K562 (cell line): ENCODE measurements at regions not wholly inside any gene's neighbourhood (a gene's known extent, or its start where the extent isn't known, plus 50 kb on each side); places are given as distances from the start of the nearest gene placed in this dataset.
A peak's percentile ranks its signal among the peaks of the same experiment; 100 is the strongest.

Source experiments
- ARID2 ChIP-seq: fragments of 450-650 bp; IDR thresholded peaks from 2 replicates; pipeline ENCODE4 v1.6.1; 2017; ENCODE audit warnings: antibody characterized with exemption, mild to moderate bottlenecking
- CBX8 ChIP-seq: fragments of 200-600 bp; sonication (generic); IDR thresholded peaks from 2 replicates; pipeline ENCODE4 v1.6.1; 2012; ENCODE audit warnings: borderline replicate concordance, mixed run types, low read depth, mild to moderate bottlenecking, moderate library complexity, mixed read lengths, low read length, control low read depth, inconsistent platforms; ENCODE audit not compliant: poor library complexity, severe bottlenecking; ENCODE audit errors: extremely low read depth
- CHAMP1 ChIP-seq: fragments of 450-650 bp; IDR thresholded peaks from 2 replicates; pipeline ENCODE4 v1.6.1; 2016; ENCODE audit warnings: mild to moderate bottlenecking
- CUX1 ChIP-seq: fragments of 200-800 bp; sonication (Bioruptor generic); IDR thresholded peaks from 2 replicates; pipeline ENCODE4 v1.6.1; 2016; ENCODE audit warnings: missing genetic modification characterization, missing compliant biosample characterization
- FOSL1 ChIP-seq: fragments of 200-800 bp; sonication (Bioruptor generic); conservative IDR thresholded peaks from 2 replicates; pipeline ENCODE4 v1.6.1; 2016; ENCODE audit warnings: missing genetic modification characterization, missing compliant biosample characterization
- GTF2A2 ChIP-seq: IDR thresholded peaks from 2 replicates; pipeline ENCODE4 v1.6.1; 2016; ENCODE audit warnings: mild to moderate bottlenecking, missing genetic modification characterization, missing compliant biosample characterization
- GTF2E2 ChIP-seq: fragments of 200-800 bp; sonication (Bioruptor generic); IDR thresholded peaks from 2 replicates; pipeline ENCODE4 v1.6.1; 2016; ENCODE audit warnings: missing genetic modification characterization, missing compliant biosample characterization
- IFI16 ChIP-seq: fragments of 250-450 bp; sonication (Bioruptor Pico); IDR thresholded peaks from 2 replicates; pipeline ENCODE4 v2.1.2; 2022; ENCODE audit warnings: mild to moderate bottlenecking, inconsistent platforms
- MNT ChIP-seq, 2 experiments: fragments of 450-650 bp; conservative IDR thresholded peaks; 2 replicates each; pipeline ENCODE4 v1.6.1; 2017; ENCODE audit warnings: mild to moderate bottlenecking in 2 of 2, moderate library complexity in 2 of 2
- NFXL1 ChIP-seq: fragments of 450-650 bp; formaldehyde crosslinking; IDR thresholded peaks from 2 replicates; pipeline ENCODE4 v1.4.0; 2021; ENCODE audit warnings: mild to moderate bottlenecking
- PHF21A ChIP-seq: fragments of 450-650 bp; IDR thresholded peaks from 2 replicates; pipeline ENCODE4 v1.6.1; 2017; ENCODE audit warnings: low read depth, borderline replicate concordance
- TRIM24 ChIP-seq, 2 experiments: fragments of 450-650 bp; IDR thresholded peaks; 2 replicates each; pipeline ENCODE4 v1.6.1; 2016
- ZBTB5 ChIP-seq: fragments of 450-650 bp; IDR thresholded peaks from 2 replicates; pipeline ENCODE4 v1.6.1; 2017; ENCODE audit warnings: antibody characterized with exemption
- ZNF316 ChIP-seq: fragments of 450-650 bp; IDR thresholded peaks from 2 replicates; pipeline ENCODE4 v1.6.1; 2016
- ZNF584 ChIP-seq: fragments of 200-800 bp; sonication (Bioruptor generic); IDR thresholded peaks from 2 replicates; pipeline ENCODE4 v1.6.1; 2016; ENCODE audit warnings: low read depth, mild to moderate bottlenecking, missing genetic modification characterization, missing compliant biosample characterization
- ZNF668 ChIP-seq: fragments of 250-450 bp; sonication (Bioruptor Pico); IDR thresholded peaks from 2 replicates; pipeline ENCODE4 v1.8.0; 2022; ENCODE audit warnings: mild to moderate bottlenecking, inconsistent platforms
- ZNF76 ChIP-seq: fragments of 250-450 bp; sonication (Bioruptor Pico); IDR thresholded peaks from 2 replicates; pipeline ENCODE4 v1.4.0; 2020; ENCODE audit warnings: mild to moderate bottlenecking, moderate library complexity, borderline replicate concordance

GRCh38 chr1:212514056-212514614 is 81.4 kb downstream of the NENF start (continued):
- TF ChIP-seq ZNF584 (CRISPR knock-in tag) (no peak), GTF2A2 (tag) (no peak), IFI16 (CRISPR knock-in tag) (no peak), ARID2 (no peak), ZNF668 (no peak), PHF21A (no peak), MNT (conservative IDR thresholded peaks at IDR 0.05) (no peak), NFXL1 (no peak), FOSL1 (tag) (peak; percentile 25; the same call in 1 of the 2 replicates), GTF2E2 (tag) (no peak), CHAMP1 (no peak), CUX1 (CRISPR knock-in tag) (no peak), ZNF316 (peak; percentile 71), CBX8 (no peak), ZBTB5 (no peak), TRIM24 (IDR thresholded peaks at IDR 0.05) (0 out of 4 replicates have a peak, but pooled peaks of 1 of the 2 experiments have one; percentile 16), ZNF76 (CRISPR knock-in tag) (no peak)
